GM18868 (cell line): ENCODE measurements at regions not wholly inside any gene's neighbourhood (a gene's known extent, or its start where the extent isn't known, plus 50 kb on each side); places are given as distances from the start of the nearest gene placed in this dataset.

ENCODE experiments used
- ATAC-seq: cut with Tn5 transposase; IDR thresholded peaks from one replicate; pipeline ENCODE4 v1.9.1; 2021; ENCODE audit warnings: mild to moderate bottlenecking, moderate library complexity; ENCODE audit not compliant: unreplicated experiment

DNA sequence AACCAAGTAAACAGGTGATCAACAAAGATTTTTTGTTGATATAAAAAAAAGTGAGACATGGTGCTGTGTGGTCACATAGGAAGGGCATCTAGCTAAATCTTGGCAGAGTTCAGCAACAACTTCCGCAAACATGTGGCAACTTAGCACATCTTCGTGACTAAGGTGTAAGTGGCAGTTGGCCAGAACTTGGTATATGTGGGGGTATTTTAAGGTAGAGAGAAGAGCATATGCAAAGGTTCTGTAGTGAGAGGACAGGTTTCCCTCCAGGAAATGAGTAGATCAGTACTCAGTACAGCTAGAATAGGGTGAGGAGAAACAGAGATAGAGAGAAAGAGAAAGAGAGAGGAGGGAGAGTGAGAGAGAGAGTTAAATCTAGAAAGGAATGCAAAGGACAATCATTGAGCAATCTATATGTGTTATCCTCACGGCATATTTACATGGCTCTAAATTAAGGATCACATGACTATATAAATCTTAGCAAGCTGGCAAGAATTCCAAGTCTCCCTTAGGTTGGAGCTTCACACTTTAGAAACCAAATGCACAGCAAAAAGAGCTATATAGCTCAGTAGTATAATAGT, 227.7 kb upstream of the HMGA2 start:
- ATAC-seq: no peak

- no peak for ATAC-seq
Measured at GRCh38 chr12:65597527-65597926, 226.8 kb upstream of the HMGA2 start.

DNA sequence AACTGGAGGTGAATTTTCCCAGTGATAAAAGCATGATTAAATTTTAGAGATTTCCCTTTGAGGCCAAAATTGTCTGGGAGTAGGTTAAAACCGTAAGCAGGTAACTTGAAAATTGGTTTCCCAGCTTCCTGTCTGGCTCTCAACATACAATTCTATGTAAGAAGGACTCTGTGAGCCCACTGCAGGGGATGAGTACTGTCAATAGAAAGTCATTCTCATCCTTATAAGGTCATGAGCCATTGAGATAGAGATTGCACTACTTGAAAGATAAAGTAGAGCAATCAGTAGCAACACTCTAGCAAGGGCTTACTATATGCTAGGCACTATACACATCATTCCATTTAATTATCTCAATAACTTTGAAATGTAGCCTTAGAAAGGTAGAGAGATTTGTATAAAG, 225.6 kb upstream of the HMGA2 start:
- no peak for ATAC-seq

DNA sequence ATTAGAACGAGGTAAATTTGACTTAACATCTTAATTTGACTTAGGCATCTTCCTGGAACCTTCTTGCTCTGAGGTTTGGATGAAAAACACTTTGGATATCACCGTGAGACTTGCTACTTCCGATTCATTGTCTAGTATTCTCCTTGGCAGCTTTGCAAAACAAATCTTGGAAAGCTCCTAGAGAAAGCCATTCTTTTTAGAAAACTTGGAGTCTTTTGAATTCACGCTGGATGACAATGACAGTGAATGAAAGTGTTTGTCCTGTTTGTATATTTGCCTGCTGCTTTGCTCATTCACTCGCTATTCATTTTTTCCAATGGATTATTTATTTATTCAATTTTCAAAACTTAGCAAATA, 222.1 kb upstream of the HMGA2 start:
- ATAC-seq: no peak

GRCh38 chr12:65602610-65603295, 221.5 kb upstream of the HMGA2 start:
- ATAC-seq: peak; percentile 72

- no peak for ATAC-seq
Measured at GRCh38 chr12:65603438-65604351, 220.6 kb upstream of the HMGA2 start.

GRCh38 chr12:65605019-65605418, 219.3 kb upstream of the HMGA2 start:
- ATAC-seq: no peak

DNA sequence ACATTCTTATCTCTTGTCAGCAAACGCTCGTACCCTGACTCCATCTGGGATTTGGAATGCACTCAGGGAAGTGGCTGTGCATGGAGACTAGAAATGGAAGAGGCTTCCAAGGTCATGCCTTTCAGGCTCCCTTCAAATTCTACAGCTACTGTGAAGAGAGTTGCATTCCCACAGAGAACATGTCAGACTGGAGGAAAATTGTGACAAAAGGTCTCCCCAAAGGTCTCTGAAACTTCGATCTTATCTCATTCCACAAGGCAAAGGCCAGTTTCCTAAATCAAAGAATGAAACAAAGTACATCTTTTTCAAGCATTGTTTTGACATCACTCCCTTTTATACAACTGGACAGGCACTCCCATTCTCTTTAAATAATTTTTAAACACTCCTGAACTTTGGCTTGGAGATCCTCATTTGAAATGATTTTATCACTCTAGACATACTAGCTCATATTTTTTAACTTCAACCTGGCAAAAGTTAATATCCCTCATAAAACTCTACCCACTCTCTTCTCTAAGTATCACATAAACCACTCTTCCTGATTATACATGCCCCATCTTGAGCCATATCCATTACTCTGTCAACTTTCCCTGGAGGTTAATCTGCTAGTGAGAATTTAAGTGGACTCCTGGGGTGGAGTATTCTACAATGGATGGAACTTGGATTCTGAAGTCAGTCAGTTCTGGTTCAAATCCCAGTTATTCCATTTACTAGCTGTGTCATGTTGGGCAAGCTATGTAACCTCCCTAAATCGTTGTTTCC, 218.1 kb upstream of the HMGA2 start:
- no peak for ATAC-seq

GRCh38 chr12:65607401-65607841, 216.9 kb upstream of the HMGA2 start:
- no peak for ATAC-seq

DNA sequence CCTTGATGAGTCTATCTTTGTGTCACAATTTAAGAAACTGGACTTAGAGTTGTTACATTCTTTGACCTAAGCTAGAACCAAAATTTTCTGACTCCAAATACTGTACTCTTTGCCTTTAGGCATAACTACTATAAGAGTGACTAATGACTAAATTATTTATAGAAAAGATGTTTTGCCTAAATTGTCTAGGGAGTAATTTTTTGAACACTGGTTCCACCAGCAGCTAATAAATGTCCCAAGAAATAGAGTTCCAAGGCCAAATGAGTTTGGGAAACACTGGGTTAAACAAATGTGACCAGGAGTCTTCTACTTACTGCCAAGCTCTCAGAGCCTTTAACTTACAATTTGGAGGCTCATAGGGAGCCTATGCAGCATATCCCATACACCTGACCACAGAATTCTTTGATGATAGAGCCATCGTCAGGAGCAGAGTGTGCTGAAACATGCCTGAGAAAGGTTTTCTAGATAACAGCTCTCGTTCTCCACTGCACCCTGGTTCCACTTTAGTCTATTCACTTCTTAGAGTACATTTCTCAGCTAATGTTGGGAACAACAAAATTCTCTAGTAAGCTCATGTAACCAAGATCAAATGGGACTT, 215.9 kb upstream of the HMGA2 start:
- ATAC-seq: no peak

- ATAC-seq: no peak
Measured at GRCh38 chr12:65609359-65609771, 214.9 kb upstream of the HMGA2 start.

DNA sequence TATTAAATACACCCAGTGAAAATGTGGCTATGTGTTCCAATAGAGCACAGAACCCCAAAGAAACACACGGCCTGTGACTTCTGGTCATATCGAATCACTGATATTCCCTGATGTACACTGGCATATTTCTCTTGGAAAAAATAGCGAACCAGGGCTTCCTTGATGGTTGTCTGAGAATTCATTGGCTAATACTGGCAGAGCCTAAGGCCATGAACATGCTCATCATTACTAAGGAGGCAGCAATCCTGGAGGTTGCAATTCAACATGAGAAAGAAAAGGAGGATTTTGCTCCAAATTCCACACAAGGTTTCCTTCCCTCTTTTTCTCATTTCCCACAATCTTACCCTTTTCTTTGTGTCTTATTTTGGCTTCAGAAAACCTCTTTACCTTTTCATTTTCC, 212.9 kb upstream of the HMGA2 start:
- no peak for ATAC-seq

GRCh38 chr12:65612440-65612839, 211.8 kb upstream of the HMGA2 start:
- ATAC-seq: no peak

DNA sequence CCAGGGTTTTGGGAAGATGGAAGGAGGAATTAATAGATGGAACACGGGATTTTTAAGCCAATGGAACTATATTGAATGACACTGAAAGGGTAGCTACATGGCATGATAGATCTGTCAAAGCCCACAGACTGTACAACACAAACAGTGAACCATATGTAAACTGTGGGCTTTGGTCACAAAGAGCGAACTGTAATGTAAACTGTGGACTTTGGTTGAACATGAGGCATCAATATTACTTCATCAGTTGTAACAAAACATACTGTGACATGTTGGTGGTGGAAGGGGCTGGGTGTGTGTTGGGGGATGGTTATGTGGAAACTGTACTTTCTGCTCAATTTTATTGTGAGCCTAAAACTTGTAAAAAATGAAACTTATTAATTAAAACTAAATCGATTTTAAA, 210.6 kb upstream of the HMGA2 start:
- ATAC-seq: no peak

DNA sequence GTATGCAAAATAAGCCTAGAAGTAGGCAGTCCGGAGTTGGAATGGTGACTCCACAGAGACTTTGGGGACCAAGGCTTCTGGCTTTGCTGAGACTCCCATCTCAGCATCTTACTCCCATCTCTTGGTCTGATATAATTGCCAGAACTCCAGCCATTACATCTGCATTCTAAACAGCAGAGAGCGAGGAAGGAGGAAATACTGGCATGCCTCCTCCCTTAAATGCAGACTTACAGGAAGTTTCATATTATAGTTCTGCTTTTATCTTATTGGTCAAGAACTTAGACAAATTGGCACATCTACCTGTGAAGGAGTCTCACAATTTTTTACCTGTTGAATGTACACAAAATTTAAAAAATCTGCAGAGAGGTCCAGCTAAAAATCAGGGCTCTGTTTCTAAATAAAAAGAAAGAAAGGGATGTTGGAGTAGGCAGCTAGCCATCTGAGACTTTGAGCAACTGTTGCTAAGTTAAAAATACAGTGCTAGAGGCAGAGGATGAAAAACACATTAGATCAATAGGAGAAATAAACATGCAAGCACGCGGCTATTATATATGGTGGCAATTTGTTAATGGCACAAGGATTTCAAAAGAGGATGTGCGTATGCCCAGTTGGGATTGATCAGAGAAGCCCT, 209.9 kb upstream of the HMGA2 start:
- no peak for ATAC-seq

- ATAC-seq: no peak
Measured at GRCh38 chr12:65615118-65615517, 209.2 kb upstream of the HMGA2 start.

GRCh38 chr12:65616022-65616421, 208.3 kb upstream of the HMGA2 start:
- ATAC-seq: no peak

DNA sequence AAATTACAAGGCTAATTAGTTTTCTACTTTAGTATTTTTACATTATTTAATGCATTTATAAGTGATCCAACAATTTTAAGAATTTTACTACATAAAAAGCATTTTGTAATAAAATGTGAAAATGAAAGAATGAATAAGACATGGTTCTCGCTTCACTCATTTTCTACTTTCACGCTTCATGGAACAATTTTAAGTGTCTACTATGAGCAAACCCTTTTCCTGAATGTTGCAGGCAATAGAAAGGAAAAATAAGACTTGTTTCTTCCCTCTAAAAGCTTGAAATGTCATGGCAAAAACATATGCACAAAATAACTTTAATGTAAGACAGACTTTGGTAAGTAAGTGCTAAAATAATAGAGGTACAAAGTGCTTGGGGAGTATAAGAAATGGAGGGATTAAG, 205.7 kb upstream of the HMGA2 start:
- no peak for ATAC-seq

DNA sequence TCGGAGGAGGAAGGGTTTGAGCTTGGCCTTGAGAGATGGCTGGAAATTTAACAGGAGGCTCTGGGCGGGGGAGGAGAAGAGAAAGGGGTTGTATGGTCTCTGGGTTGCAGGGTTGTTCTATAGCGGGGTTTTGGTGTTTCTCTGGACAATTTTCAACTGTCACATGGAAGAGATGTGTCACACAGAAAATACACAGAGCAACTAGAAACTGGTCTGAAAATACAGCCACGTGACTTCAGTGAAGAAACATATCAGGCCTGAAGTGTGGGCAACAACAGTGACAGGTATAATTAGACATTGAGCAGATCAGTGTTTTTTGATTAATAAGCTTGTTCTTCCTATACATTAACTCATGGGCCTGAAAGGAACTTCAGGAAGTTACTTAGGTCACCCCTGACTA, 205.3 kb upstream of the HMGA2 start:
- ATAC-seq: no peak

GRCh38 chr12:65620046-65620445, 204.2 kb upstream of the HMGA2 start:
- no peak for ATAC-seq
